GM10248 (cell line): ENCODE measurements at regions not wholly inside any gene's neighbourhood (a gene's known extent, or its start where the extent isn't known, plus 50 kb on each side); places are given as distances from the start of the nearest gene placed in this dataset.
"Not testable (repeated sequence)": the region's sequence is repeated elsewhere in the genome, so short reads cannot be mapped to it uniquely, and the experiment has no call there.

Experiments used
- CTCF ChIA-PET: fragments of 300-600 bp; sonication (Branson Sonifier 250); formaldehyde crosslinking; extraction: SDS; loops from one replicate; lab custom pipeline; 2021; ENCODE audit warnings: antibody characterized with exemption; lab: Yijun Ruan, JAX
- POLR2A ChIA-PET: fragments of 350-650 bp; sonication (Branson Sonifier 250); formaldehyde crosslinking; extraction: SDS; loops from one replicate; lab custom pipeline; 2020; ENCODE audit warnings: antibody characterized with exemption; lab: Yijun Ruan, JAX
- DNase-seq: peaks from one replicate; pipeline ENCODE4 v3.0.0; 2012; ENCODE audit errors: extremely low spot score
- CTCF ChIP-seq: IDR thresholded peaks from 2 replicates; pipeline ENCODE4 v1.5.1; 2012; ENCODE audit warnings: mild to moderate bottlenecking, low read depth; ENCODE audit errors: extremely low read depth, missing control alignments, control extremely low read depth

GRCh38 chr20:53813636-53814035, 220.0 kb upstream of the ZNF217 start:
- ChIA-PET CTCF (no interaction called here), POLR2A (no interaction called here)
- no peak for DNase-seq
- no peak for TF ChIP-seq CTCF

- TF ChIP-seq CTCF: no peak
- POLR2A ChIA-PET: no interaction called here
- CTCF ChIA-PET: no interaction called here
- DNase-seq: no peak
These were observed 217.9 kb upstream of the ZNF217 start for GRCh38 chr20:53811577-53811976.

- POLR2A ChIA-PET: no interaction called here
These were observed 217.2 kb upstream of the ZNF217 start for GRCh38 chr20:53810661-53811355.

GRCh38 chr20:53809728-53810365, 216.2 kb upstream of the ZNF217 start:
- POLR2A ChIA-PET: no interaction called here
- CTCF ChIA-PET: interaction anchor here (0.8 to 1.3 kb wide), 2 partner anchors 24 to 97 kb away, joined by 3 to 4 read pairs; no protein-coding TSS in a partner anchor
- DNase-seq: no peak

More at GRCh38 chr20:53810661-53811355, 217.2 kb upstream of the ZNF217 start:
- CTCF ChIA-PET: interaction anchor here (0.8 kb wide), 1 partner anchor 24 kb away, joined by 4 read pairs; no protein-coding TSS in a partner anchor
- DNase-seq: no peak
- no peak for TF ChIP-seq CTCF

GRCh38 chr20:53809217-53809616, 215.6 kb upstream of the ZNF217 start:
- DNase-seq: no peak
- ChIA-PET POLR2A (no interaction called here), CTCF (interaction anchor here (1.3 kb wide), 1 partner anchor 98 kb away, joined by 3 read pairs; no protein-coding TSS in a partner anchor)
- TF ChIP-seq CTCF: no peak

More at GRCh38 chr20:53809728-53810365, 216.2 kb upstream of the ZNF217 start:
- TF ChIP-seq CTCF: no peak

- no peak for DNase-seq
- no peak for TF ChIP-seq CTCF
- ChIA-PET CTCF (interaction anchor here (1.3 kb wide), 1 partner anchor 98 kb away, joined by 3 read pairs; no protein-coding TSS in a partner anchor), POLR2A (no interaction called here)
These were observed 215.1 kb upstream of the ZNF217 start for GRCh38 chr20:53808733-53809132.

- CTCF ChIA-PET, DNase-seq: not testable (repeated sequence)
These were observed 214.7 kb upstream of the ZNF217 start for GRCh38 chr20:53808302-53808701.

More at GRCh38 chr20:53808302-53808701, 214.7 kb upstream of the ZNF217 start:
- POLR2A ChIA-PET: not testable (repeated sequence)
